Nephron (organoid): ENCODE measurements at regions not wholly inside any gene's neighbourhood (a gene's known extent, or its start where the extent isn't known, plus 50 kb on each side); places are given as distances from the start of the nearest gene placed in this dataset.

Source experiments
- H3K27ac Mint-ChIP-seq, 3 experiments: 2 replicates each; pipeline ENCODE4 v1.8.0; 2020; ENCODE audit warnings: mixed read lengths in 3 of 3, mild to moderate bottlenecking in 2 of 3, moderate library complexity in 1 of 3
- H3K27me3 Mint-ChIP-seq: 2 replicates; pipeline ENCODE4 v1.8.0; 2021; ENCODE audit warnings: low read depth, mild to moderate bottlenecking, moderate library complexity, mixed read lengths
- H3K36me3 Mint-ChIP-seq: 2 replicates; pipeline ENCODE4 v1.8.0; 2020; ENCODE audit warnings: low read depth, mixed read lengths
- H3K4me1 Mint-ChIP-seq: 2 replicates; pipeline ENCODE4 v1.8.0; 2020; ENCODE audit warnings: mixed read lengths
- H3K4me3 Mint-ChIP-seq, 3 experiments: 2 replicates each; pipeline ENCODE4 v1.8.0; 2020; ENCODE audit warnings: mild to moderate bottlenecking in 3 of 3, mixed read lengths in 3 of 3, moderate library complexity in 2 of 3
- H3K9me3 Mint-ChIP-seq: 2 replicates; pipeline ENCODE4 v1.8.0; 2020; ENCODE audit warnings: mixed read lengths
- CTCF ChIP-seq, 3 experiments: fragments of 200-600 bp; sonication (generic); IDR thresholded peaks; one replicate each; pipeline ENCODE4 v1.5.0; 2021; ENCODE audit warnings: antibody characterized with exemption in 3 of 3; ENCODE audit not compliant: unreplicated experiment in 3 of 3

- H3K9me3 Mint-ChIP-seq = peaks cover 4% of the 10 kb centered on the region
- H3K27ac Mint-ChIP-seq = no peak overlapping the region
- no peaks in the 10 kb centered on the region for H3K36me3 Mint-ChIP-seq
- no peak for TF ChIP-seq CTCF (IDR thresholded peaks at IDR 0.05; ENCODE audit: unreplicated experiment in 3 of 3)
- no peaks in the 10 kb centered on the region for H3K27me3 Mint-ChIP-seq
- H3K4me1 Mint-ChIP-seq = peaks cover 16% of the 10 kb centered on the region
- no peak overlapping the region for H3K4me3 Mint-ChIP-seq
Measured at GRCh38 chr2:57368190-57368589, 678.4 kb upstream of the VRK2 start.

- Mint-ChIP-seq H3K4me3 (peak overlapping the region in 1 of 3 experiments; percentile 13), H3K9me3 (peaks cover 4% of the 10 kb centered on the region), H3K27me3 (no peaks in the 10 kb centered on the region), H3K4me1 (peaks cover 21% of the 10 kb centered on the region), H3K27ac (peak overlapping the region; percentile 46 to 67 (median 67)), H3K36me3 (no peaks in the 10 kb centered on the region)
- no peak for TF ChIP-seq CTCF (IDR thresholded peaks at IDR 0.05; ENCODE audit: unreplicated experiment in 3 of 3)
Measured at GRCh38 chr2:57370882-57371585, 675.6 kb upstream of the VRK2 start.

- H3K27me3 Mint-ChIP-seq = no peaks in the 10 kb centered on the region
- peaks cover 4% of the 10 kb centered on the region for H3K9me3 Mint-ChIP-seq
- no peaks in the 10 kb centered on the region for H3K36me3 Mint-ChIP-seq
- no peak overlapping the region for H3K27ac Mint-ChIP-seq
- H3K4me3 Mint-ChIP-seq = no peak overlapping the region
- no peak for TF ChIP-seq CTCF (IDR thresholded peaks at IDR 0.05; ENCODE audit: unreplicated experiment in 3 of 3)
- H3K4me1 Mint-ChIP-seq = peaks cover 21% of the 10 kb centered on the region
Measured at GRCh38 chr2:57372237-57372984, 674.2 kb upstream of the VRK2 start.

GRCh38 chr2:57373530-57373929 is 673.1 kb upstream of the VRK2 start:
- no peak for TF ChIP-seq CTCF (IDR thresholded peaks at IDR 0.05; ENCODE audit: unreplicated experiment in 3 of 3)
- Mint-ChIP-seq H3K27ac (no peak overlapping the region), H3K27me3 (no peaks in the 10 kb centered on the region), H3K9me3 (peaks cover 4% of the 10 kb centered on the region), H3K4me3 (no peak overlapping the region), H3K4me1 (peaks cover 21% of the 10 kb centered on the region), H3K36me3 (no peaks in the 10 kb centered on the region)

- Mint-ChIP-seq H3K9me3 (no peaks in the 10 kb centered on the region), H3K4me3 (no peak overlapping the region), H3K27ac (no peak overlapping the region), H3K27me3 (no peaks in the 10 kb centered on the region), H3K36me3 (no peaks in the 10 kb centered on the region), H3K4me1 (peaks cover 12% of the 10 kb centered on the region)
- TF ChIP-seq CTCF (IDR thresholded peaks at IDR 0.05; ENCODE audit: unreplicated experiment in 3 of 3) = peak; percentile 23 to 47 (median 33)
Measured at GRCh38 chr2:57376985-57377384, 669.6 kb upstream of the VRK2 start.
